Esophagus squamous epithelium (tissue), 4 donors: ENCODE measurements at regions not wholly inside any gene's neighbourhood (a gene's known extent, or its start where the extent isn't known, plus 50 kb on each side); places are given as distances from the start of the nearest gene placed in this dataset.

ENCODE experiments used
- CTCF ChIP-seq, 6 experiments: fragments of 450-650 bp in 4 of 6; fragments of 200-600 bp in 2 of 6; sonication (generic) in 2 of 6; IDR thresholded peaks; one replicate each; pipeline ENCODE4 v1.5.1; 2016 to 2019; ENCODE audit warnings: antibody characterized with exemption in 6 of 6, mild to moderate bottlenecking in 4 of 6, moderate library complexity in 4 of 6
- POLR2A ChIP-seq, 4 donors: fragments of 450-650 bp; IDR thresholded peaks; one replicate each; pipeline ENCODE4 v1.6.1; 2017; ENCODE audit warnings: antibody characterized with exemption in 4 of 4, mild to moderate bottlenecking in 4 of 4, moderate library complexity in 3 of 4

- TF ChIP-seq CTCF (IDR thresholded peaks at IDR 0.05), result no peak
- no peak for TF ChIP-seq POLR2A (IDR thresholded peaks at IDR 0.05)
Observed at GRCh38 chr5:61683148-61683547, 351.1 kb downstream of the ZSWIM6 start.
